Motor neuron (in vitro differentiated cells): ENCODE measurements at regions not wholly inside any gene's neighbourhood (a gene's known extent, or its start where the extent isn't known, plus 50 kb on each side); places are given as distances from the start of the nearest gene placed in this dataset.
"Not testable (repeated sequence)": the region's sequence is repeated elsewhere in the genome, so short reads cannot be mapped to it uniquely, and the experiment has no call there.

Source experiments
- ATAC-seq, 8 experiments: fragments of 200-7000 bp; cut with Tn5 transposase; replicated peaks in 6 of 8; 2 replicates each; pipeline ENCODE4 v1.8.0; 2021; ENCODE audit warnings: mild to moderate bottlenecking in 8 of 8, moderate library complexity in 8 of 8
- H3K27ac ChIP-seq, 2 donors: fragments of 250-450 bp; sonication (Bioruptor Pico); 2 replicates each; pipeline ENCODE4 v1.9.0; 2021; ENCODE audit warnings: antibody characterized with exemption in 2 of 2, mild to moderate bottlenecking in 2 of 2, moderate library complexity in 1 of 2
- H3K4me1 ChIP-seq, 2 donors: fragments of 250-450 bp; sonication (Bioruptor Pico); replicated peaks in 1 of 2; 2 replicates each; pipeline ENCODE4 v1.6.1; 2021; ENCODE audit warnings: antibody characterized with exemption in 2 of 2, mild to moderate bottlenecking in 2 of 2, moderate library complexity in 1 of 2
- H3K4me3 ChIP-seq, 5 donors: fragments of 250-450 bp; sonication (Bioruptor Pico); 2 replicates each; pipeline ENCODE4 v1.9.0; 2021; ENCODE audit warnings: antibody characterized with exemption in 5 of 5, mild to moderate bottlenecking in 5 of 5, moderate library complexity in 4 of 5
- WGBS, 10 experiments: fragments of 450-650 bp; shearing (Covaris generic); methylation state at CpG; one replicate each; pipeline ENCODE4 v1.0.0; 2022; 5-methylcytosine and 5-hydroxymethylcytosine counted together
- in situ Hi-C, 9 experiments: fragments of 400-800 bp; cut with MboI; loops; one replicate each; pipeline ENCODE4 v1.15.0; 2021; ENCODE audit warnings: low sequenced_read_pairs in 9 of 9, low pct_unique_long_range_greater_than_20kb in 2 of 9; ENCODE audit not compliant: unreplicated experiment in 9 of 9

GRCh38 chr10:45136256-45136655 lies 135.5 kb downstream of the ZNF22 start:
- peak in 5 of 8 experiments; percentile 40 to 82 (median 61) for ATAC-seq
- in situ Hi-C loops = no loop called here
- Histone ChIP-seq H3K27ac (no peak overlapping the region), H3K4me3 (no peak overlapping the region), H3K4me1 (peaks cover 6 to 16% of the 10 kb centered on the region in 2 donors)
- 8 to 81% (median 61%) methylated on average over 5 to 8 of the region's 8 CpGs for WGBS, 10 experiments

- Histone ChIP-seq H3K4me3 (no peak overlapping the region), H3K4me1 (peaks cover 0 to 4% of the 10 kb centered on the region in 2 donors), H3K27ac (no peak overlapping the region)
- ATAC-seq = no peak
- in situ Hi-C loops = no loop called here
- WGBS, 10 experiments = 3 to 94% (median 76%) methylated on average over 3 of the region's 3 CpGs
These were observed 143.8 kb downstream of the ZNF22 start for GRCh38 chr10:45144326-45145070.

GRCh38 chr10:45145143-45145542 lies 144.4 kb downstream of the ZNF22 start:
- H3K27ac ChIP-seq, in situ Hi-C loops, H3K4me1 ChIP-seq, ATAC-seq, H3K4me3 ChIP-seq: not testable (repeated sequence)
- WGBS, 10 experiments = 0 to 71% (median 20%) methylated on average over 1 of the region's 1 CpG; no CpG with 5 or more reads in 6 of the 10 experiments

- Histone ChIP-seq H3K4me1 (peaks cover 0 to 4% of the 10 kb centered on the region in 2 donors), H3K4me3 (no peak overlapping the region), H3K27ac (no peak overlapping the region)
- in situ Hi-C loops = no loop called here
- WGBS, 10 experiments = 0 to 80% (median 50%) methylated on average over 1 to 3 of the region's 3 CpGs; no CpG with 5 or more reads in 1 of the 10 experiments
- ATAC-seq = no peak
These were observed 146.3 kb downstream of the ZNF22 start for GRCh38 chr10:45147000-45147399.

- in situ Hi-C loops = no loop called here
- Histone ChIP-seq H3K27ac (no peak overlapping the region), H3K4me1 (peaks cover 0 to 4% of the 10 kb centered on the region in 2 donors), H3K4me3 (no peak overlapping the region)
- ATAC-seq = no peak
- WGBS, 10 experiments = 0 to 100% (median 76%) methylated on average over 1 to 5 of the region's 9 CpGs; no CpG with 5 or more reads in 4 of the 10 experiments
These were observed 150.3 kb downstream of the ZNF22 start for GRCh38 chr10:45150997-45151396.

GRCh38 chr10:45151467-45152214 lies 150.9 kb downstream of the ZNF22 start:
- in situ Hi-C loops = no loop called here
- peaks cover 0 to 4% of the 10 kb centered on the region in 2 donors for H3K4me1 ChIP-seq
- 50 to 100% (median 90%) methylated on average over 1 to 2 of the region's 18 CpGs; no CpG with 5 or more reads in 5 of the 10 experiments for WGBS, 10 experiments
- no peak overlapping the region for H3K27ac ChIP-seq
- ATAC-seq = no peak
- no peak overlapping the region for H3K4me3 ChIP-seq

GRCh38 chr10:45152726-45153125 lies 152.0 kb downstream of the ZNF22 start:
- in situ Hi-C loops = no loop called here
- 5 to 90% (median 76%) methylated on average over 1 to 3 of the region's 3 CpGs; no CpG with 5 or more reads in 1 of the 10 experiments for WGBS, 10 experiments
- no peak overlapping the region for H3K27ac ChIP-seq
- no peak for ATAC-seq
- H3K4me1 ChIP-seq = peaks cover 0 to 4% of the 10 kb centered on the region in 2 donors
- no peak overlapping the region for H3K4me3 ChIP-seq

GRCh38 chr10:45154502-45154901 lies 153.8 kb downstream of the ZNF22 start:
- Histone ChIP-seq H3K27ac (no peak overlapping the region), H3K4me3 (no peak overlapping the region), H3K4me1 (peaks cover 0 to 4% of the 10 kb centered on the region in 2 donors)
- in situ Hi-C loops = no loop called here
- 10 to 100% (median 72%) methylated on average over 1 to 3 of the region's 3 CpGs; no CpG with 5 or more reads in 1 of the 10 experiments for WGBS, 10 experiments
- ATAC-seq = peak in 3 of 8 experiments; percentile 50 to 73 (median 55)

- 0 to 100% (median 74%) methylated on average over 1 to 4 of the region's 5 CpGs; no CpG with 5 or more reads in 1 of the 10 experiments for WGBS, 10 experiments
- Histone ChIP-seq H3K27ac (no peak overlapping the region), H3K4me1 (peaks cover 0 to 4% of the 10 kb centered on the region in 2 donors), H3K4me3 (no peak overlapping the region)
- in situ Hi-C loops = no loop called here
- ATAC-seq = peak in 1 of 8 experiments; percentile 57
These were observed 155.1 kb downstream of the ZNF22 start for GRCh38 chr10:45155784-45156183.

- in situ Hi-C loops = no loop called here
- WGBS, 10 experiments = 0 to 100% (median 80%) methylated on average over 1 of the region's 1 CpG; no CpG with 5 or more reads in 3 of the 10 experiments
- no peak overlapping the region for H3K27ac ChIP-seq
- H3K4me1 ChIP-seq = no peaks in the 10 kb centered on the region
- no peak overlapping the region for H3K4me3 ChIP-seq
- ATAC-seq = peak in 3 of 8 experiments; percentile 39 to 75 (median 74)
These were observed 155.1 kb downstream of the OR13A1 start for GRCh38 chr10:45160271-45160670.

GRCh38 chr10:45163315-45163975 lies 152.0 kb downstream of the OR13A1 start:
- Histone ChIP-seq H3K4me3 (no peak overlapping the region), H3K27ac (no peak overlapping the region), H3K4me1 (no peaks in the 10 kb centered on the region)
- ATAC-seq = no peak
- WGBS, 10 experiments = 0 to 100% (median 76%) methylated on average over 1 to 3 of the region's 3 CpGs
- in situ Hi-C loops = no loop called here

GRCh38 chr10:45175520-45176118 lies 139.8 kb downstream of the OR13A1 start:
- 0 to 100% (median 70%) methylated on average over 1 to 8 of the region's 8 CpGs; no CpG with 5 or more reads in 4 of the 10 experiments for WGBS, 10 experiments
- in situ Hi-C loops = not testable (repeated sequence)

More at GRCh38 chr10:45175520-45176118, 139.8 kb downstream of the OR13A1 start:
- ATAC-seq, H3K4me1 ChIP-seq, H3K27ac ChIP-seq, H3K4me3 ChIP-seq: not testable (repeated sequence)
